ENCODE measurements at regions not wholly inside any gene's neighbourhood (a gene's known extent, or its start where the extent isn't known, plus 50 kb on each side); places are given as distances from the start of the nearest gene placed in this dataset.

DNA sequence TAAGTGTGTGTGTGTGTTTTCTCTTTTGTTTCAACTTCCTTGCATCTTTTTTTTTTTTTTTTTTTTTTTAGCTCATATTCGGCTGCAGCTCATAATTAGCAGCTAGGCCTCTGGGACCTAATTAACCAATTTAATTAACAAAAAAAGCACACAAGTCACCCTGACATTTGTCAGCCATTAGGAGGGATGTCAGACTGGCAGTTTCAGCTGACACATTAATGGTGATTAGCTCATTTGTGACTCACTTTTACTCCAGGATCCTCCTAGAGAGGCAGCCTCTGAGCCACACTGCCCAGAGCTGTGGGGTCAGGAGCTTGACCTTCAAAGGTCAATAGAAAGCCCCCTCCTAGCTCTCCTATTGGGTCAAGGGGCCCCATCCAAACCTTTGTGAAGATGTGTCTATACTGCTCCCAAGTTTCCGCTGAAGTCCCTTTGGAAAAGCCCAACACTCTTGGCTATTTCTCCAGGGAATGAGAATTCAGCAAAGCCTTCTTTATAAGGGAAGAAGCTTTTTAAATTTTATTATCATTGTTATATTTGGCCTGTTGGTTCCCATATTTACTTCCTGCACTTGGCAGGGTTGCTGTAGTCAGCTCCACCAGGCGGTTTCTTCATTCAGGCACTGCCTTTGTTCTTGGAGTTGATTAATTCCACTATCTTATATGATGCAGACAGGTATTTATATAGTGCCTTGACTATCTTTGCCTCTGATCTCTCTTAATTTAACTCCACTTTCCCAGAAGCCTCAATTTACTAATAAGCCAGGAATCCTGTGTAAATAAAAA, 109.5 kb upstream of the HABP2 start:
- H3K4me1 Mint-ChIP-seq = no peaks in the 10 kb centered on the region
- ATAC-seq = no peak
- no peak overlapping the region for H3K4me3 Mint-ChIP-seq
- H3K27ac Mint-ChIP-seq = no peak overlapping the region
- H3K27me3 Mint-ChIP-seq = peaks cover 30% of the 10 kb centered on the region
- no peaks in the 10 kb centered on the region for H3K9me3 ChIP-seq (ENCODE audit: control insufficient read depth, low read length, poor library complexity, severe bottlenecking)
- no peak for DNase-seq
- no peaks in the 10 kb centered on the region for H3K36me3 Mint-ChIP-seq (ENCODE audit: low read depth)

DNA sequence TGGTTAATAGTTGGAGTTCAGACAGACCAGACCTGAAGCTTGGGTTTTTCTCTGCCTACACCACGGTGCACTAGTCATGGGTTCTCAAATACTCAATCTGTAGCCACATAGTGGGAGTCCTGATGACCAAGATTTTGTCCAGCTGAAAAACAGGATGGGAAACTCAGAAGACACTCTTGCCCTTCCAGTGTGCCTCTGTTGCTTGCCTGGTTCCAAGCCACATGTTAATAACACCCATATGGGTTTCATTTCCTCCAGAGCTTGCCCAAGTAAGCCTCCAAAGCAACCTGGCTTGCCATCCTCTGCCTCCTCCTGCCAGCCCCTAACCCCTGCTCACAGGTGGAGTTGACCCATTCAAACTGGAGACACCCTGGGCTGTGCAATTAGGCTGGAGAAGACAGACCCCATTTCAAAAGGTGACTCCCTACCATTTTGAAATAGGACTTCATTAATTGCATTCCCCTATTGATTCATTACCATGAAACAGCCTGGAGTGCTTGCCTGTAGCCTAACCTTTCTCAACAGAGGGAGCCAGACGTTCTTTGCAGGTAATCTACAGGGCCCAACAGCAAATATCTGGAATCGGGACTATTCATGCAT, 108.0 kb upstream of the HABP2 start:
- H3K27ac Mint-ChIP-seq = no peak overlapping the region
- DNase-seq (no peak), ATAC-seq (no peak)
- no peaks in the 10 kb centered on the region for H3K4me1 Mint-ChIP-seq
- peaks cover 44% of the 10 kb centered on the region for H3K27me3 Mint-ChIP-seq
- H3K4me3 Mint-ChIP-seq = no peak overlapping the region
- H3K36me3 Mint-ChIP-seq (ENCODE audit: low read depth) = no peaks in the 10 kb centered on the region
- no peaks in the 10 kb centered on the region for H3K9me3 ChIP-seq (ENCODE audit: control insufficient read depth, low read length, poor library complexity, severe bottlenecking)

DNA sequence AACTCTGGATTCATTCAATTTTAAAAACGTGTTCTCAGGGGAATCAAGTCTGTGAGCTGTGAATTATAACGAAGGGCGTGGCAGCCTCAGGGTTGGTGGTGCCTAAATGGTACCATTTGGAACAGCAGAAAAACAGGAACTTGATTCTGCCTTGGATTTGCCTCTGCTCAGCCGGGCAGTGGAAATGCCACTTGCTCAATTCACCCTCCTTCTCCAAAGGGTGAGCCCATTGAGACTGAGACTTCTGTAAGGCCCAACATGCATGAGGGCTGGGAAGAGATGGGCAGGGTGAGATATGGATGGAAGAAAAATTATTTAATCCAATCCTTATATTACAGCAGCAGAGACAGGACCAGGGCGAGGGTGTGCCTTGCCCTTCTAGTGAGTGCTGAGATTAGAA, 107.1 kb upstream of the HABP2 start:
- no peak for ATAC-seq
- Mint-ChIP-seq H3K4me1 (no peaks in the 10 kb centered on the region), H3K27me3 (peaks cover 53% of the 10 kb centered on the region), H3K27ac (no peak overlapping the region), H3K36me3 (ENCODE audit: low read depth) (peaks cover 1% of the 10 kb centered on the region), H3K4me3 (no peak overlapping the region)
- no peak for DNase-seq
- H3K9me3 ChIP-seq (ENCODE audit: control insufficient read depth, low read length, poor library complexity, severe bottlenecking) = no peaks in the 10 kb centered on the region

DNA sequence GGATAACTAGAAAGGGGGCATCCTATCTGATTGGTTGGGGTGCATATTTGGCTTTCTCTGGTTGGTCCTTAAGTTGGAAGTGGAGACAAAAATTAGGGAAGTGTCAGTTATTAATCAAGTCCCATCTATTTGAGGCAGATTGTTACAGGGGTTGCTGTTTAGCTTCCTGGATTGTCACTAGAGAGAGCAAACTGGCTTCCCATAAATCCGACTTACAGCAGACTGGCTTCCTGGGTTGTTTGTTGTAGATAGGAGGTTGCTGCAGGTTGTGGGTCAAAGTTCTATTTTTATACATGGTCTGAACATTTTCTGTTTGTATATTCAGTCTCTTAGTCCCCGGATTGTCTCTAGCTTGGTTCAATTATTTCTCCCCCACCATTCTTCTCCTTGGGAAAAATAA, 106.1 kb upstream of the HABP2 start:
- H3K4me1 Mint-ChIP-seq = peaks cover 2% of the 10 kb centered on the region

DNA sequence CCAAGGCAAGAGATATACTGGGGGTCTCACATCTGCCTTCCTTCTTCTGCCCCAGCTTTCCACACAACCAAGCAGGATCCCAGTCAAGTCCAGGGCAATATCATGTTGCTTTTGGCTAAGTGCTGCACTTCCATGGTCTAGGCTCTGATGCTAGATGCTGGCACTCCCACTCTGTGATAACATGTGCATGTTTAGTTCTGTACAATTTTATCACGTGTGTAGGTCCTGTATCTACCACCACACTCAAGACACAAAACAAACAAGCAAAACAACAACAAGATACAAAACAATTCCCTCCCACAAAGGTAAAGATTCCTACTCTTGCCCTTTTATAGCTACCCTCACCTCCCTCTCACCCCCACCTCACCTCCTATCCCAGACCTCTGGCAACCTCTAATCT, 105.6 kb upstream of the HABP2 start:
- peaks cover 2% of the 10 kb centered on the region for H3K4me1 Mint-ChIP-seq
- DNase-seq = no peak
- peaks cover 2% of the 10 kb centered on the region for H3K36me3 Mint-ChIP-seq (ENCODE audit: low read depth)
- no peak for ATAC-seq
- H3K27ac Mint-ChIP-seq = no peak overlapping the region
- H3K9me3 ChIP-seq (ENCODE audit: control insufficient read depth, low read length, poor library complexity, severe bottlenecking) = no peaks in the 10 kb centered on the region
- H3K27me3 Mint-ChIP-seq = peaks cover 58% of the 10 kb centered on the region
- no peak overlapping the region for H3K4me3 Mint-ChIP-seq

More for the DNA sequence above, 106.1 kb upstream of the HABP2 start:
- H3K27ac Mint-ChIP-seq = no peak overlapping the region
- no peak overlapping the region for H3K4me3 Mint-ChIP-seq
- DNase-seq = no peak
- no peak for ATAC-seq
- peaks cover 58% of the 10 kb centered on the region for H3K27me3 Mint-ChIP-seq
- peaks cover 2% of the 10 kb centered on the region for H3K36me3 Mint-ChIP-seq (ENCODE audit: low read depth)
- no peaks in the 10 kb centered on the region for H3K9me3 ChIP-seq (ENCODE audit: control insufficient read depth, low read length, poor library complexity, severe bottlenecking)

DNA sequence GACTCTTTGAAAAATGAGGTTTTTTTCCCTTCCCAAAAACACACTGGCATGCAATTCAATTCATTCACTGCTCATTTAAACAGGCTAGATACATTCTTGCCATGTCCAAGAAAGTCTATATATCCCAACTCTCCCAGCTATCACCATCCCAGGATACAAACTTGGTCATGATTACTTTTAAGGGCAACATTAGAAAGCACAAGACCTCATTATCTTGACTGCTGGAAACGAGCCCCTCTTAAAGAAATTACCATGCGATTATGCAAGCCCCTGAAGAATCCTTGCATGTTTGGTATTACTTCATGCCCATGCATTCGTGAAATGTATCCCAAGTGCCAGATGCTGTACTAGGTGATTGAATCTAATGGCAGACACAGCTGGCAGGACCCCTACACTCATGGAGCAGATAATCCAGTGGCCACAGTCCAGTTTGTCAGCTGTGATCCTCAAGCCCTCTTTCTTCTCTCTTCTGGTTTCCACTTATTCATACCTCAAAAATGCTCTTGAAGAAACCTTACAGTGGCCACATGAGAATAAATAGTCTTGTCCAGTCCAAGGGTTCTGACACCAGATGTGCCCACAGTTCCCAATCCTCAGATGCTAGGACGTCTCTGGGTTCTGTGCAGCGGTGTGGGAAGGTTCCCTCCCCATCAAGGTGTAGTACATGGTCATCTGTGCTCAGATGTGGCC, 103.7 kb upstream of the HABP2 start:
- ATAC-seq (no peak), DNase-seq (no peak)
- H3K4me1 Mint-ChIP-seq = peaks cover 2% of the 10 kb centered on the region
- peaks cover 2% of the 10 kb centered on the region for H3K36me3 Mint-ChIP-seq (ENCODE audit: low read depth)
- no peak overlapping the region for H3K4me3 Mint-ChIP-seq
- H3K9me3 ChIP-seq (ENCODE audit: control insufficient read depth, low read length, poor library complexity, severe bottlenecking) = no peaks in the 10 kb centered on the region
- no peak overlapping the region for H3K27ac Mint-ChIP-seq
- peaks cover 65% of the 10 kb centered on the region for H3K27me3 Mint-ChIP-seq

DNA sequence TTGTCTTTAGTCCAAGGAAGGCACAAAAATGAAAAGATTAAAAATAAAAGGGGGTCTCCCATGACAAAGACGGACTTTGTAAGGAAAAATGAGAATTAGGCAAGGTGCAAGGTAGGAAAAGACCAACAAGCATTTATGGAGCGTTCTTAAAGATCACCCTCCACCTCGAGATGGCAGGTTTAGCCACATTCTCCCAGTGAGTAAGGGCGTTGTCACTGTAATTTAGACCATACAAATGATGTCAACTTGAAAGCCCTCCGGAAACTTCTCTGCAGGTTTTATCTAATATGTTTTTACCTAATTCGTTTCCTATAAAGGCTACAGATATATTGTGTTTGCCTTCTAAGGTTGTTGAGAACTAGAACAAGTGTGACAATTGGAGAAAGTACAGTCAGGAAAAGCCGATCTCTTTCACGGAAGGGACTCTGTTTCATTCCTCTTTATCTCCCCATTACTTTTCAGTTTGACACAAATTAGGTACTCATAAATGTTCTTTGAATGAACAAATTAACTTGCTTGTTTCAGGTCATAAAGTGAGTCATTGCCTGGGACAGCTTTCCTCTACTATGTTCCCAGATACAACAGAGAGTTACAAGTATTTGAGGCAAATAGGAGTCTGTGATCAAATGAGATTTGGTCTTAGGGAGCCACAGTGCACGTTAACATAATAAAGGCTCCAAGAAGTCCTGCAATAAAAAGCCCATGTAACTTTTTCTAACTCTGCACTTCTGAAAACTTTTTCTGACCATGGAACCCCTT, 102.6 kb upstream of the HABP2 start:
- Mint-ChIP-seq H3K27me3 (peaks cover 65% of the 10 kb centered on the region), H3K4me3 (no peak overlapping the region), H3K27ac (no peak overlapping the region), H3K4me1 (peaks cover 4% of the 10 kb centered on the region), H3K36me3 (ENCODE audit: low read depth) (peaks cover 2% of the 10 kb centered on the region)
- no peak for DNase-seq
- no peaks in the 10 kb centered on the region for H3K9me3 ChIP-seq (ENCODE audit: control insufficient read depth, low read length, poor library complexity, severe bottlenecking)
- ATAC-seq = no peak

DNA sequence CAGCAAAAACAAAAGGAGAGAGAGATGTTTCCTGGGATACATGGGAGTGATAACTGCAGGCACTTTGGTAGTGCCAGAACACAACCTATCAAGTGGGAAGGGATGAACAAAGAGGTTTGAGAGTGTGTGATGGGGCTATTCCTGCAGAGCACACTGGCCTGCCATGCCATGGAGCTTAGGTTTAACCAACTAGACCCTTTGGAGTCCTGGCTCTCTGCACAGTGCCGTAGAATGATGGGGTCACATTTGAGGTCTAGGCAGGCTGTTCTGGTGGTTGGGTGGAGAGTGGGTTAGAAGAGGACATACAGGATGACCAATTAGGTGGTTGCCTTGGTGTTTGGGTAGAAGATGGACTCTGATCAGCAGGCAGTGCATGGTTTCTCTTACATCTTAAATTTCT, 101.9 kb upstream of the HABP2 start:
- H3K9me3 ChIP-seq (ENCODE audit: control insufficient read depth, low read length, poor library complexity, severe bottlenecking) = no peaks in the 10 kb centered on the region
- peaks cover 4% of the 10 kb centered on the region for H3K4me1 Mint-ChIP-seq
- DNase-seq = no peak
- peaks cover 2% of the 10 kb centered on the region for H3K36me3 Mint-ChIP-seq (ENCODE audit: low read depth)
- no peak for ATAC-seq
- H3K4me3 Mint-ChIP-seq = no peak overlapping the region
- peaks cover 61% of the 10 kb centered on the region for H3K27me3 Mint-ChIP-seq
- H3K27ac Mint-ChIP-seq = no peak overlapping the region

DNA sequence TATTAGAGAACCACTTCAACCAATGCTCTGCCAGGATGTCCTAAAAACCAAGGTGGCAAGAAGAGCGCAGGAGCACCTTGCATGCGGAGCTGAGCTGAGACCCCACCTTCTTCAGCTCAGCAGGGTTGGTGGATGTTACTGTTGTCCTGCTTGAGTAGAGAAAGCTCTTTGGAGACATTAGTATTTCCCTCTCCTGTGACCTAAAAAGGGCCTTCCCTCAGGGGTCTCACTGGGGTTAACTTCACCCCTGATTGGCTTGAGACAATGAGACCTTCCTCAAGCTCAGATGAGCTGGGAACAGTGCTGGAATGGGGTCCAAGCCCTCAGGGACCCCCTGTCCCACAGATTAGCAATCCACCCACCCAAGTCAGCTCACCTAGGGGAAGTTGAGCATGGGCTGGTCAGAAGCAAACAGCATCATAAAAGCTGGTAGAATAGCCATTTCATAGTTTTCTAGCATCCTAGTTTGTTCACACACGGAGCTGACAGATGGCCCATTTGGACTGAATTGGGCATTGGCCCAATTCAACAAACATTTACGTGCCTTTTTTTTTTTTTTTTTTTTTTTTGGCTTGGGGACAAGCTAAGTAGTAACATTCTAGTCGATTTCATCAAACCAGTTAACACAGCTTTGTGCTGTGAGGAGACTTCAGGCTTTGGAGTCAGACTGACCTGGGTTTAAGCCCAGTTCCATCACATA, 100.6 kb upstream of the HABP2 start:
- DNase-seq (no peak), ATAC-seq (no peak)
- H3K36me3 Mint-ChIP-seq (ENCODE audit: low read depth) = peaks cover 2% of the 10 kb centered on the region
- peaks cover 4% of the 10 kb centered on the region for H3K4me1 Mint-ChIP-seq
- H3K27ac Mint-ChIP-seq = no peak overlapping the region
- H3K9me3 ChIP-seq (ENCODE audit: control insufficient read depth, low read length, poor library complexity, severe bottlenecking) = no peaks in the 10 kb centered on the region
- no peak overlapping the region for H3K4me3 Mint-ChIP-seq
- peaks cover 66% of the 10 kb centered on the region for H3K27me3 Mint-ChIP-seq

DNA sequence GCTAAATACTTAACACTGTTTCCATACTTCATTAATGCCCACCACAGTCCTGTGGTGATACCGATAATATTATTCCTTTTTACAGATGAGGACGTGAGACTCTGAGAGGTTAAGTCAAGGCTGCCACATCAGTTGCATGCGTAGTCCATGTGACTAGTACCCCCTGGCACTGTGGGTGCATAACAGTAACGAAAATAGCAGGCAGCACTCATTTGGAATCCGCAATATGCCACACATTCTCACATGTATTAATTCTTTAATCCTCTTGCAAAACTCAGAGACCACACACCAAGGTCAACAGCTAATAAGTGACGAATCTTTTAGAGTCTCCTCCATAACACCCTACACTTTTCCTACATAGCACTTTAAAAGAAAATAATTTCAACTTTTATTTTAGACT, 99.5 kb upstream of the HABP2 start:
- H3K27me3 Mint-ChIP-seq = peaks cover 73% of the 10 kb centered on the region
- H3K4me1 Mint-ChIP-seq = peaks cover 4% of the 10 kb centered on the region
- H3K9me3 ChIP-seq (ENCODE audit: control insufficient read depth, low read length, poor library complexity, severe bottlenecking) = no peaks in the 10 kb centered on the region
- no peak overlapping the region for H3K27ac Mint-ChIP-seq
- peaks cover 2% of the 10 kb centered on the region for H3K36me3 Mint-ChIP-seq (ENCODE audit: low read depth)
- ATAC-seq = no peak
- DNase-seq = no peak
- no peak overlapping the region for H3K4me3 Mint-ChIP-seq

DNA sequence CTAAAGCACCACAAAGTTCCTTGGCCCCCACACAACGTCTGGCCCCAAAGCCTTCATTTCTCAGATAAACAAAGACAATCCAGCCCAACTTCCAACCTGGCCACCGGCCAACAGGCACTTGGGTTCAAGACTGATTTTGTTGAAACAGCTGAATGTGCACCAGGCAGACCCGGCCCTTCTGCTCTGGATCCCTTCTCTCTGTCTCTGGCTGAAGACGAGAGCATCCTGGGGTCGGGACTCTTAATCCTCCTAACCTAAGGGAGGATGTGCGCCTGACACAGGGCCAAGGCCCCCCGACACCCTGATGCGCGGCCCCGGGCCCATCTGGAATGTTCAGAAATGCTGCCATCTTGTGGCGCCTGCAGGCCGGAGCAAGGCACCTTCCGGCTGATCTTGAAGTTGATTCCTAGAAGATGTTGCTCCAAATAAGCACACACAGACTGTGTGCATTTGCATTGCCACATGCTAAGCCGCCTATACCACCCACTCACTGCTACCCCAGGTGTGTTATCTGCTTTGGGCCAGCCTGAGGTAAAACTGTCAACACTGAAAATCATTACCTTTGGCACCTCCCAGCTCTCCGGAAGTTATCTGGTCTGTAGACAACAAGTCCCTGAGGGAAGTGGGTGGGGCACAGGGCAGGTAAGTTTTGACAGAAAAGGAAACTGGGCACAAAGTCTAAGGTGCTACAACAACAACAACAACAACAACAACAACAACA, 98.4 kb upstream of the HABP2 start:
- Mint-ChIP-seq H3K27ac (no peak overlapping the region), H3K27me3 (peaks cover 70% of the 10 kb centered on the region), H3K36me3 (ENCODE audit: low read depth) (peaks cover 2% of the 10 kb centered on the region), H3K4me1 (peaks cover 4% of the 10 kb centered on the region), H3K4me3 (no peak overlapping the region)
- ATAC-seq (no peak), DNase-seq (no peak)
- no peaks in the 10 kb centered on the region for H3K9me3 ChIP-seq (ENCODE audit: control insufficient read depth, low read length, poor library complexity, severe bottlenecking)

DNA sequence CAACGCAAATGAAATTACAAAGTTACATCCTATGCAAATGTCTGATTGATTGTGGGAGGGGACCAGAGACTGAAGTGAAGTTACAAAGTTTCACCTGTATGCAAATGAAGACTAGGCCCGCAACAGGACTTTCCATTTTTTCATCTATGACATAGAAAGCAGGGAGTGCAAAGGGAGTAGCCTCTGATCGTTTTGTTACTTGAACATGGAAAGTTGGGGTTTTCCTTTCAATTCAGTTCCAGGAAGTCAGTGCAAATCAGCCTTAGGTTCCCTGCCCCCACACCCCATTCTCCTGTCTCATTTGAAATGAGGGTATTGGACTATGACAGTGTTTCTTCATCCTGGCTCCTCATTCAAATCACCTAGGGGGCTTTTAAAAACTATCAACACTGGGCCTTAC, 96.9 kb upstream of the HABP2 start:
- DNase-seq (no peak), ATAC-seq (no peak)
- peaks cover 68% of the 10 kb centered on the region for H3K27me3 Mint-ChIP-seq
- no peak overlapping the region for H3K4me3 Mint-ChIP-seq
- no peaks in the 10 kb centered on the region for H3K9me3 ChIP-seq (ENCODE audit: control insufficient read depth, low read length, poor library complexity, severe bottlenecking)
- H3K27ac Mint-ChIP-seq = no peak overlapping the region
- no peaks in the 10 kb centered on the region for H3K36me3 Mint-ChIP-seq (ENCODE audit: low read depth)
- peaks cover 4% of the 10 kb centered on the region for H3K4me1 Mint-ChIP-seq
